HG03571 (cell line): ENCODE measurements at regions not wholly inside any gene's neighbourhood (a gene's known extent, or its start where the extent isn't known, plus 50 kb on each side); places are given as distances from the start of the nearest gene placed in this dataset.

Experiments used
- ATAC-seq: cut with Tn5 transposase; IDR thresholded peaks from one replicate; pipeline ENCODE4 v1.9.1; 2021; ENCODE audit not compliant: unreplicated experiment

DNA sequence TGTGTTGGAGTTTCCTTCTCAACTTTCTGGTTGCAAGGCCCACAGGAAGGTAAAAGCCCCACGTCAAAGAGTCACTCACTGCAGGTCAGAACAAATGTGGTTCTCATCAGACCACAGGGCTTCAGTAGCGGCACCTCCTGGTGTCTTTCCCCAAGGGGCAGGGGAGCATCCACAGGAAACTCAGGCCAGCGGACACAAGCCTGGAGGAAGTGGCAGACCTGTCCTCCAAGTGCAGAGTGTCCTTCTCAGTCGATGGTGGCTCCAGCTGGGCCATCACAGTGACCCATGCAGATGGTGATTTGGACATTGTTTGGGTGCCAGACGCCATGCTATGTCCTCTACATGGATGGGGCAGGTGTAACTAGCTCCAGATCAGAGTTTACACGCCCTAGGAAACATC, 84.9 kb downstream of the ACKR3 start:
- ATAC-seq = no peak

DNA sequence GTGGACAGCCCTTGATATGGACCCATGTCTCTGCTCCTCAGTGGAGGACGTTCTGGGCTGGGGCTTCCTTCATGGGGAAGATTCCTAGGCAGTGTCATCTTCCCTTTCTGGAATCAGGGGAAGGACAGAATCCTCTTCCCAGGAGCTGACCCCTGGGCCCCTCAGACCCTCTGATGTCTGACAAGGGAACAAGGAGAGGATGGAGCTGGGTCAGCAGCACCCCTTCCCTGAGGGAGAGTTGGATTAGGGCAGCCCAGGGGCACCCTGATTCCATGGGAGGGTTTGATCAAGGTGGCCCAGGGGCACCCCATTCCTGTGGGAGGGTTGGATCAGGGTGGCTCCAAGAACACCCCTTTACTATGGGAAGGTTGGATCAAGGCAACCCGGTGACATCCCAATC, 86.5 kb downstream of the ACKR3 start:
- ATAC-seq = no peak

- no peak for ATAC-seq
Measured at GRCh38 chr2:236656721-236657120, 87.1 kb downstream of the ACKR3 start.

DNA sequence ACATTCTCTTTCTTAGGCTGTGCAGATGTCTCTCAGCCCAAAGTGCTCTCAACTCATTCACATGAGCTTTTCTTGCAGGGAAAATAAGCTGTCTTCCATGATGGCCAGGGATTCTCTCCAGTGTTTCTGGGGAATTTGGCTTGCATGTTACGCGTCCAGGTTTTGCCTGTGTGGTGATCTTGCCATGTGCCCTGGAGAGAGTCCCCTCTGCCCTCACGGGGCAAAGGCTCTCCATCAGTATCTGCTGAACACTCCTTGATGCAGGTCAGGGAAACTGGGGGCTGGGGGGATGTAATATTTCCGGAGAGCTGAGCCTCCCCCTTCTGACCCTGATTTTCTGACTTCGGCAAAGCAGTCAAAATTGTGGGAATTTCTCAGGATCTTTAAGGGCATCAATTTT, 87.6 kb downstream of the ACKR3 start:
- no peak for ATAC-seq

DNA sequence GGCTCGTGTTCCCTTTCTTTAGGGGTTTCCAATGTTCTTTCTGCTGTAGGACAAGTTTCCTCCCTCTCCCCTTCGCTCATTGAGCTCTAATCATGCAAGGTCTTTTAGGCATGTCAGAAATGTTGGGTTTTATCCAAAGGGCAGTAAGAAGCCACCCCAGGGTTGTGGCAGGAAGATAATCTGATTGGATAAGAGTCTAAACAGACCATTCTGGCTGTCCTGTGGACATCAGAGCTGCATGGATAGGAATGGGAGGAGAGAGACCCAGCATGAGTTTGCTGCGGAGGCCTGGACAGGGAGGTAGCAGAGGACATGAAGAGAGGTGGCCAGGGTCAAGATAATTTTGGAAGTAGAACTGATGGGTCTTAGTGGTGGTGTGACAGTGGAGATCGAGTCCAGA, 88.2 kb downstream of the ACKR3 start:
- no peak for ATAC-seq

DNA sequence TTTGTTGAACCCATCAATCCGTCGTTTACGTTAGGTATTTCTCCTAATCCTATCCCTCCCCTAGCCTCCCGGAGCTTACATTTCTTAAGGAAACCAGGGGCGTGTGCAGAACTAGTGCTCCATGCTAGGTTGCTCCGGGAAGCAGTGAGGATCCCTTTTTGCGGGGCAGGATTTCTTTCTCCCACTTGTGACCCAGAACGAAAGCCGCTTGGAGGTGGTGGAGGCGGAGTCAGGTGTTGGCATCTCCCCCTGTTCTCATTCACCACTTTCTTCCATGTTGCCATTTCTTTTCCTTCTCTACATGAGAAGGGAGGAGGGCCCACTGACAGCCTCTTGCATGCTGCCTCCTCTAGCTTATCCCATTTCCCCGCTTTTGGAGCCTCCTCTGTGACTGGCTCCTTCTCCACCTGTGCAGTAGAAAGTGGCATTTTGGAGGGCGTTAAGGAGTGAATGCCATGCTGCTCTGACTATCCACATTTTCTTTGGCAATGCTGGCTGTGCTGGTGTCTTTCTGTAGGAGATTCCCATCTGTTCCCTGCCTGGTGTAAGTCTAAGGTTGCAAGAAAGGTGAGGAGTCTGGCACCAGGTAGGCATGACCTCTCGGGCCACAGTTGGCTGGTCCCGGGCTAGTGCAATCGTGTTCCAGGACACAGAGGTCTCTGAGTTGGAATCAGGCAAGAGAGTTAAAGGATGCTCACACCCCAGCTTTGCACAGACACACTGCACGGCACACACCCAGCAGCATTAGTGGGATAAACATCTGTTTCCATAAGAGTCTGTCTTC, 89.5 kb downstream of the ACKR3 start:
- no peak for ATAC-seq

DNA sequence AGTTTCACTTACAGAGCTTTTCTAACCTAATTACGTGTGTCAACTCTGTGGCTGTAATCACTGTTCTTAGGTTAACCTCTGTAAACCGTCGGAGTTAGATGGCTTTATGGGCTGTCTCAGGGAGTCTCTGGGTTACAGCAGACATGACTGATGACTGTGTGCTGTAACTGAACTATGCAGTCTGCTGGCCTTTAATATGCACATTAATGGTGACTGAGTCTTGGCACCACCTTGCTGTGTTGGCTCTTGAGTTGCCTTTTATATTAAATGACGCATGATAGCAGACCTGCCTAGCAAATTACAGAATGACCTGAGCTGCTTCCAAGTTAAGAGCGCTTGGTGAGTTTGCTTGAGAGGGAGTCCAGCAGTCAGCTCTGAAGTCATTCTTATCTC, 90.1 kb downstream of the ACKR3 start:
- no peak for ATAC-seq

GRCh38 chr2:236661061-236661761, 91.6 kb downstream of the ACKR3 start:
- no peak for ATAC-seq

DNA sequence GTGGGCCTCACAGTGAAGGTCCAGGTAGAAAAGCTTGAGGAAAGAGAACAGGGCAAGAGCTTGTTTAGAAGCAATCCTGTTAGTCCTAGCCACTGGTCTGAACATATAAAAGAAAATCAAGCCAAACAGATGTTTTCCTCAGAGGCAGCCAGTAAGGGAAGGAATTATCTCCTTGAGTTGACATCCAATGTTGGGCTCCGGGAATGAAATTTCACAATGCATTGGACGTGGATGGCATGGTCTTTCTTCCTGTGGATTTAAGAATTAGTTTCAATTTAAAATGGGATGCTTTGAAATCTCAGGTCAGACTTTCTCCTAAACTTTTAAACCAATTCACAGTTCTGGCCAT, 92.1 kb downstream of the ACKR3 start:
- ATAC-seq = no peak

DNA sequence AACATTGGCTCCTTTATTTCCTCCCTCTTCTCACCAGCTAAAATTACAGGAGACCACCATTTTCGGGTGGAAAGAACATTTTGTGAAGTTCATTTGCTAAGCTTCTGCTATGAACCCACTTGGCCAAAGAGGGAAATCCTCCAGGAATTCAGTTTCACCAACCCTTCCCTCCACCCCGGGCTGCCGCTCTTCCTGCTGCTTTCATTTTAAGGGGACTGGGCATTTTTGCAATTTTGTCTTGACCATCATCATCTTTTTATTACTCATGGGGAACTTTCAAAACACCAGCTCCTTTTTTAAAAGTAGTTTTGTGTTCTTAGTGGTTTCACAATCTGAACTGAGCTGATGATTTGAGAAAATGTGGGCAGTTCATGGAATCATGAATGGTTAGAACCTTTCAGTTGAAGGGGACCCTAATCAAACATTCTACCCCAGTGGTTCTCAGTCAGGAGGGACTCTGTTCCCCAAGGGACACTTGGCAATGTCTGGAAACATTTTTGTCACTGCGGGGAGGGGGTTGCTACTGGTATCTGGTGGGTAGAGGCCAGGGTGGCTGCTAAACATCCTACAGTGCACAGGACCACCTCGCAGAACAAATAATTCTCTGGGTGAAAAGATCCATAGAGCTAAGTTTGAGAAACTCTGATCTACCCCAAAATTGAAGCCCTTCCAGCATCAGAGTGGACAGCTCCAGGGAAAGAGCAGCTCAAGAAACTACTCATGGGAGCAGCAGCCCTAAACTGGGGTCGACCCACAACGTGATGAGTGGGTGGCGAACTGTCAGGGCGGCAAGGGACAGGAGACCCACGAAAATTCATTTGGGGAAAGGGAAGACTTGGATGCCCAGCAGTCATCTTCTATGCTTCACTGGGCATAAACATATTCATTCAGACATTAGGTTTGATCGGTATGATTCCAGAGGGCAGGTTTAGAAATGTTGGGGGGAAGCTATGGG, 92.9 kb downstream of the ACKR3 start:
- ATAC-seq = no peak

- ATAC-seq = no peak
Measured at GRCh38 chr2:236663287-236664101, 93.9 kb downstream of the ACKR3 start.

DNA sequence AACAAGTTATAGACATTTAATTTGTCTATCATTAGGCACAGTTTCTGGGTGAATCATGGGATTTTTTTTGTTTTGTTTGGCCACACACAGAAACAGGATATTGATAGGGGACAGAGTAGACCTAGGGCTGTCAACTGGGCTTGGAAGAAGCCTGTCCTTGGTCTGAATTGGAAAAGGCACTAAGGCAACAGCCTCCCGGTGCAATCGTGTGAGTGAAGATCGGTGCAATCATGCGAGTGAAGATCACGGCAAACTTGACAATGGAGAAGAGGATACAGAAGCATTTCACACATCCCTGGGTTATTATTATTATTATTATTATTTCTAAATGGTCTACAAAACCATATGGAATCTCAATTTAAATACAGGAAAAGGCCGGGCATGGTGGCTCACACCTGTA, 94.5 kb downstream of the ACKR3 start:
- ATAC-seq = no peak

GRCh38 chr2:236665101-236665500, 95.5 kb downstream of the ACKR3 start:
- no peak for ATAC-seq

GRCh38 chr2:236665572-236666118, 96.0 kb downstream of the ACKR3 start:
- no peak for ATAC-seq

DNA sequence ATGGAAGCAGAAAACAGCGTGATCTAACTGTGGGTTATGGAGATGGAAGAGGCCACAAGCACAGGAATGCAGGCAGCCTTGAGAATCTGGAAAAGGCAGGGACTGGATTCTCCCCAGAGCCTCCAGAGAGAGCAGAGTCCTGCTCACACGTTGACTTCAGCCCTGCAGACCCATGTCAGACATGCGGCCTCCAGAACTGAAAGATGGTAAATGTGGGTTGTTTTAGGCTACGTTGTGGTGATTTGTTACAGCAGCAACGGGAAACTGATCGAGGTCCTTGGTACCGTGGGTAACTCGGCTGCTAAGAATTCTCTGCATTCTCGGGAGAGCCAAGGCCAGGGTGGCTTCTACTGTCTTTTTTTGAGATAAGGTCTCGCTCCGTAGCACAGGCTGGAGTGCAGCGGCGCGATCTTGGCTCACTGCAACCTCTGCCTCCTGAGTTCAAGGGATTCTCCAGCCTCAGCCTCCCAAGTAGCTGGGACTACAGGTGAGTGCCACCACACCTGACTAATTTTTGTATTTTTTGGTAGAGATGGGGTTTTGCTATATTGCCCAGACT, 97.1 kb downstream of the ACKR3 start:
- ATAC-seq = no peak

GRCh38 chr2:236667526-236667925, 97.9 kb downstream of the ACKR3 start:
- ATAC-seq = no peak

DNA sequence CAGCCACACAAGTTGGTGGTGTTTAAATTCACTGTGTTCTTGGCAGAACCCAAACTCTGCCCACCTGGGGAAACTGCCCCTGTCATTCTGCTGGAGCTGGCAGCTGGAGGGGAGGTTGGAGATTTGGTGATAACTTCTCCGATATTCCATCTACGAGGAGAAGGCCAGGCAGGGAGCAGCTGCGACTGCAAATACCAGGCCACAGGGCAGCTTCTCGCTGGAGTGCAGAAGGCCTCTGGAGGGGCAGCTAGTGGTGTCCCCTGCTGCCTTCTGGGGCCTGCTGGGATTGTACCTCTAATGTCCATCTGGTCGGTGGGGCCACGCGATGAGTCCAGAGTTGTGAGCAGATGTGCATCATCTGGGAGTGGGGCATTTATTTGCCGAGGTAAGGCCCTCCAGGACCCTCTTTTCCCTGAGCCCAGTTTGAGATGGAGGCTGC, 98.9 kb downstream of the ACKR3 start:
- no peak for ATAC-seq

DNA sequence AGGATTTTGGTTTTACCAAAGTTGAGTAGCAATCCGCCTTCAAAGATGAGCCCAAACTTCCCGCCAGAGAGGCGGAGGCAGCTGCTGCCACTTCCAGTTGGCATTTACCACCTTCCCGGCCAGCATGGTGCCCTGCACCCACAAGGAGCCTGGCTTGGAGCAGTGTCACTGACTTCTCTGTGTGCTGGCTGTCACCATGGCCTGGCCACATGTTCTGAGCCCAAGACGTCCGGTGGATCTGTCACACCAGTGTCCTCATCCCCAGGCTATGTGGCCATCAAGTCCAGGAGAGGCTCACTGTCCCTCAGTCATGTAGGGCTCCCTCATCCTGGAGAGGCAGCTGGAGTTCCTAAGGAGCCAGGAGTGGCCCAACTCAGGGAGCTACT, 100.6 kb downstream of the ACKR3 start:
- ATAC-seq = no peak

DNA sequence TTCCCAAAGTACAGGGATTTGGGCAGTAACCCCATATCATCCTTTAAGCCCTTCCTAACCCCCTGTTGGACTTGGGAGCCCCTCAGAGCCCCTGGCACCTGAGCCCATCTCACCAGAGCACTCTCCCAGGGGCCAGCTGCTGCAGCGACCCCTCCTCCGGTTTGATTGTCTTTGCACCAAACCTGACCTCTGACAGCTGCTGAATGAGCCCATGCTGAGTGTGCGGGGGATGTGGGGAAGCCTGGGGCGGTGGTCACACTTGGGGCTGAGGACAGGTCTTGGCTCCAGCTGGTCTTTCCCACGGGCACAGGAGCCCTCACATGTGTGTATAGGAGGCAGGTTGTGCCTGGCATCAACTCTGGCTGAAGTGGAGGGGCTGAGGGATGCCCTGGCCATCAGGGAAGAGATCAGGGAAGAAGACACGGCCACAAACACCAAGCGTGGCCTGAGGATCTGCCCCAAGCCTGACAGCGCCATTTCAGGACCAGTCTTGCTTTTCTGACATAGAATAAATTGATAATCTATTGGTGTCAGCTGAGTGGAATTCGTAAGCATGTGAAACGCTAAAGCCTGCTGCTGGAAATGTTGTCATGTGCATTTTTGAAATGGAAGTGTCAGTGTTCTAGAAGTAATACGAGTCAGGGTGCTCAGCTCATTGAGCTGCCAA, 102.4 kb downstream of the ACKR3 start:
- no peak for ATAC-seq

DNA sequence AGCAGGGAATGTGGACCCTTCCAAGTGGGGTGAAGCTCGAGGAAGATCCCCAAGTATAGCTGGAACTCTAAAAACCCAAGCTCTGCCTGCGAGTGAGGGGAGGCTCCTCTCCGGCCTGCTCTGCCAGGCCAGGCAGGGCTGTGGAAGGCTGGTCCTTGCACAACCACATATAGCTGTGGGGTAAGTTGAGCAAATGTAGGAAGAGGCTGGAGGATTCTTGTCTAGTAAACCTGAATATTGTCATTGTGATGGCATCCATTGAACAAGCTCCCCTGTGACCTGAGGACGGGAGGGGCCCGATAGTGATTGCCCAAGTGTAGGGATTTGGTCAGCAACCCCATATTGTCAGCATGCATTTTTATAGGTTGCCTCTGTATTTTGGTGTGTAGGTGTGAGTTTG, 103.0 kb downstream of the ACKR3 start:
- no peak for ATAC-seq
